22Rv1 (cell line): ENCODE measurements at regions not wholly inside any gene's neighbourhood (a gene's known extent, or its start where the extent isn't known, plus 50 kb on each side); places are given as distances from the start of the nearest gene placed in this dataset.

ENCODE experiments used
- ZFX ChIP-seq: fragments of 450-650 bp; IDR thresholded peaks from 2 replicates; pipeline ENCODE4 v1.6.1; 2017; ENCODE audit warnings: antibody characterized with exemption, borderline replicate concordance
- TF ChIP-seq, protein P1 (sequence below): fragments of 450-650 bp; IDR thresholded peaks from 2 replicates; pipeline ENCODE4 v1.5.1; 2017; ENCODE audit warnings: mild to moderate bottlenecking

DNA sequence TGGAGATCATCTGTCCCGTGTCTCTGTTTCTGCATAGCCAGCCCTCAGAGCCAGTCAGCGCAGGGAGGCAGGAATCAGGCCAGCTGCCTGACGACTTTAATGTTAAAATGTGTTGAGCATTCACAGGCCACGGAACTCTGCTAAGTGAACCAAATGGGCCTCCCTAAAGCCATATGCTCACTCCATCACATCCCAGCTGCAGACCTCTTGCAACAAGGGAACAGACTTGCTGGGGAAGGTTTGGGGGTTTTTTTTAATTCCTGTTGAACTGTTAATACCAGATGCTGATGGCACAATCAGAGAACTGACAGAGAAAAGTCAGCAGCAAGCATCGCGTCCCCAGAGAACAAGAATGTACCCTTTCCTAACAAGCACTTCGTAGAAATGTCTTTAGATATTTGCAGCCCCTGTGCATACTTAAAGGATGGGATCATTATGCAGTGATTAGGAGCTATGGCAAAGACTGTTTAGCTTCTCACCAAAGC is 900.4 kb upstream of the AUTS2 start:
- TF ChIP-seq ZFX, result no peak
- TF ChIP-seq, protein P1, sequence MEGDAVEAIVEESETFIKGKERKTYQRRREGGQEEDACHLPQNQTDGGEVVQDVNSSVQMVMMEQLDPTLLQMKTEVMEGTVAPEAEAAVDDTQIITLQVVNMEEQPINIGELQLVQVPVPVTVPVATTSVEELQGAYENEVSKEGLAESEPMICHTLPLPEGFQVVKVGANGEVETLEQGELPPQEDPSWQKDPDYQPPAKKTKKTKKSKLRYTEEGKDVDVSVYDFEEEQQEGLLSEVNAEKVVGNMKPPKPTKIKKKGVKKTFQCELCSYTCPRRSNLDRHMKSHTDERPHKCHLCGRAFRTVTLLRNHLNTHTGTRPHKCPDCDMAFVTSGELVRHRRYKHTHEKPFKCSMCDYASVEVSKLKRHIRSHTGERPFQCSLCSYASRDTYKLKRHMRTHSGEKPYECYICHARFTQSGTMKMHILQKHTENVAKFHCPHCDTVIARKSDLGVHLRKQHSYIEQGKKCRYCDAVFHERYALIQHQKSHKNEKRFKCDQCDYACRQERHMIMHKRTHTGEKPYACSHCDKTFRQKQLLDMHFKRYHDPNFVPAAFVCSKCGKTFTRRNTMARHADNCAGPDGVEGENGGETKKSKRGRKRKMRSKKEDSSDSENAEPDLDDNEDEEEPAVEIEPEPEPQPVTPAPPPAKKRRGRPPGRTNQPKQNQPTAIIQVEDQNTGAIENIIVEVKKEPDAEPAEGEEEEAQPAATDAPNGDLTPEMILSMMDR, result no peak
